Nucleus accumbens (tissue), 56 donors: ENCODE measurements at regions not wholly inside any gene's neighbourhood (a gene's known extent, or its start where the extent isn't known, plus 50 kb on each side); places are given as distances from the start of the nearest gene placed in this dataset.

Experiments used
- DNase-seq, 56 donors: peaks; one replicate each; lab custom pipeline; 2025; lab: John Stamatoyannopoulos, UW

DNA sequence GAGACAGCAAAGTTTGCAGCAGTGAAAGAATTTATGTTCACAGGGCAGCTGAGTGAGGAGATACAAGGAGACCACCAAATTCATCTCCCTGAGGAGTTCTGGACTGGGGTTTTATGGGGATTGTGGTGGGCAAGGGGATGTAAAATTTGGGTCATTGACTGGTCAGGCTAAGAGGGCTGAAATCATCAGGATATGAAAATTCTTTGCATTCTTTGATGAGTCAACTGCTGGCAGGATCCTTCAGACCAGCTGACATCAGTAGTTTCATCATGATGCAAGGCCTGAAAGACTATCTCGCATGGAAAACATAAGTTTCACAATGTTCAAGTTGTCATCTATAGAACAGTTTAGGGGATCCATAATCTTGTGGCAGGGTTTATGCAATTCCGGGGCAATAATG lies 869.5 kb upstream of the PCDH9 start:
- no peak for DNase-seq

DNA sequence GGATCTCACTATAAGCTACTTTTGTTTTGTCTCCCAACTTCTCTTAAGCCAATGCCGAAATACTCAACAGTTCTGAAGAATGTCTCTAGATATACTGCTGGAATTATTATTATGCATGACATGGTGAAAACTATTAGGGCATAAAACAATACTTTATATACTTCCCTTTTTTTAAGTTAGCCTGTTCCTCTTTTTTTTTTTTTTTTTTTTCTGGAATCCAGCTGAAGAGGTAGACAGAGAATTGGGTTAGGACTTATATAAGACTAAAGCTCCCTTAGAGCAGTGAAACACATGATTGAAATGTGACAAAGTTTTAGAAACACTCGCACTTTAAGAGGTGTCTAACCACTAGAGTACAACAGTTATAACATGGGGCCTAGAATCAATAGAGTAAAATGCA lies 850.9 kb upstream of the PCDH9 start:
- no peak for DNase-seq

DNA sequence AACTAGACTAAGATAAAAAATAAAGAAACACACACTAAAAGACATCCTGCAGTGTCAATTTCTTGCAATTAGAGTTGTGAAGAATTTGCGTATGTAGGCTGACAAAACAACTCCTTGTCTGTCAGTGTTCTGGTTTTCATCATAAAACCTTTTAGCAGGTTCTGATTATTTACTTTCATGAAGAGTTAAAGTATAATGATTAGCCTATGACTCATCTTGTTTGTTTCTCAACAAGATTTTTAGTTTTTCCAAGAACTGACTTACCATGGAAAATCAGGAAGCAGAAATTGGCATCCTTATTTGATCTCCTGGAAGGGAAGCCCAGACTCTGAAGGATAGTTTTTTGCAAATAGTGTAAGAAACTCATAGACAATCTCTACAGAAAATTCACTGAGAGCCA lies 848.7 kb upstream of the PCDH9 start:
- no peak for DNase-seq

DNA sequence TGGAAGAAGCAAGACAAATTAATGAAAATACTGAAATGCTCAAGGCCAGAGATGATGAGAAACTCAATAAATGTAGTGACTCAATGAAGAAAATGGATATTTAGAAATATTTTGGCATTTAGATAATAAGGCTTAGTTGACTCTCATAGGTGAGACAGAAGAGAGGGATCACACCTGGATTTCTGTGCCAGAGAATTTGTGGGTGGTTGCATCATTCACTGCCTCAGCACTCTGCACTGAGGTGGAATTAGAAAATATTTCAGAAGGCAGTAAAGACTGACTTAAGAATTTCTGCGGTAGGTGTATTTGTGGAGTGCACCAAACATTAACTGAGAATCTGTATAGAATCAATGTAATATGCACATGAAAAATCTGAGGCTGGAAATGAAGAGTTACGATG lies 848.3 kb upstream of the PCDH9 start:
- peak in 1 of 56 donors; percentile 2 for DNase-seq

DNA sequence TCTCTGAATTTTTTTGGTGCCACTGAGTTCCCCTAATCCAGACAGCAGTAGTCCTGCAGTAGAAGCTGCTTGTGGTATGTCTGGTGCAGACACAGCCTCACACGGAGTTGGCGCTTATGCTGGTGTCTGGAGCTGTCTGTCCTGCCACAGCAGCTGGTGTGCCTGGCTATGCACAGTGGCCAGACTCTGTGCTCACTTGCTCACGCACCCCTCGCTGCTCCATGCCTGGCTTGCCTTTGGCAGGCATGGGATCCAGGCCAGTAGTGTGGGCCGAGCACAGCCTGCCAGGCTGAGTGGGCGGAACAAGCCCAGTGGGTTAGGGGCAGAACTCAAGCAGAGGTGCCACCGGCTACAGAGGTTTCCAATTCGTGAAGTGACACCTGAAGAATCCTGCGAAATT lies 845.9 kb upstream of the PCDH9 start:
- DNase-seq: no peak

DNA sequence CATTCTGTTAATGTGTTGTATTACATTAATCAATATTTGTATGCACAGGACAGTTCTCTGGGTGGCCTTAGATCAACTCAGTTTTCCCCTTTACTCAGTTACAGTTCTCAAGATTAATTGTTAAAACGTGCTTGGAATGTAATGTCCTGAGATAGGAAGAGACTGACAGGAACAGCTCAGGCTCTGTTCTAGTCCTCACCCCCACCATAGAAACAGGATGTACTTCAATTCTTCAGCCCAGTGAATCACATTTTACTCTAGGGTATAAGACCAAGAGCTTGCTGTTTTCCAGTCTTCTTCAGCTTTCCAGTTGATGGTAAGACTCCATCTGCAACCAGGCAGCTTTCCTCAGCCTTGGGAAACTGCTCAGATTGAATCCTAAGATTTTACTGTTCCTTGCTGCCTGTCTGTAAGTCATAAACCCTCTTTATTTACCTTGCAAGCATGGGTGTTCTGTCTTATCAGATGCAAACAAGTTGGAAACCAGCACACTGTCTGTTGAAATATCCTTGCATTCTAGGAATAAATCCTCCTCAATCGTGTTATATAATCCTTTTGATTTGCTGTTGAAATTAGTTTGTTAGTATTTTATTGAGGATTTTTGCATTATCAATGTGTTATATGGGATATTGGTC lies 836.9 kb upstream of the PCDH9 start:
- no peak for DNase-seq

DNA sequence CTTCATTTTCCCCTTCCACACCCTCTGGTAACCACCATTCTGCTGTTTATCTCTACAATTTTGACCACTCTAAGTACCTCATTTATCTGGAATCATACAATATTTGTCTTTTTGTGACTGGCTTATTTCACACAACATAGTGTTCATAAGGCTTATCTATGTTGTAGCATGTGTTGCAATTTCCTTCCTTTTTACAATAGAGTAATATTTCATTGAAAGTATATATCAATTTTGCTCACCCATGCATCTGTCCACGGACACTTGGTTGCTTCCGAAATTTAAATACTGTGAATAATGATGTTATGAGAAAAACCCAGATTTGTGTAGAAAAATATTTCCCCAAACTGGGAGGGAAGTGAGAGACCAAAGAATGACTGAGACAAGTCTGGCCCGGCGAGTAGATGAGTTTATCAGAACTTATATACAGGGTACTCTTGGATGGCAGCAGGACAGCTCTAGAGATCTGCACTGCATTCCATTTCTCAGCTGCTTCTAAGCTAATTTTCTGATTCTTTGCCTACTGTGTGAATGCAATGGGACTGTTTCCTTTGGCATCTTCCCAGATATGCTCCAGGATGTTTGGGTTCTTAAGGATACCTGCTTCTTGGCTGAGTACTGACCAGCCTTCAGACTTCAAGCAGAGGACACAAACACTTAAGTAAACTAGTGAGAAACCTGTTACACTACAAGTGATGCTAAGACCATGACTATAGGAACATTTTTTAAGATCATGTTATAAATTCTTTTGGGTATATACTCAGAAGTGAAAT lies 834.0 kb upstream of the PCDH9 start:
- no peak for DNase-seq

DNA sequence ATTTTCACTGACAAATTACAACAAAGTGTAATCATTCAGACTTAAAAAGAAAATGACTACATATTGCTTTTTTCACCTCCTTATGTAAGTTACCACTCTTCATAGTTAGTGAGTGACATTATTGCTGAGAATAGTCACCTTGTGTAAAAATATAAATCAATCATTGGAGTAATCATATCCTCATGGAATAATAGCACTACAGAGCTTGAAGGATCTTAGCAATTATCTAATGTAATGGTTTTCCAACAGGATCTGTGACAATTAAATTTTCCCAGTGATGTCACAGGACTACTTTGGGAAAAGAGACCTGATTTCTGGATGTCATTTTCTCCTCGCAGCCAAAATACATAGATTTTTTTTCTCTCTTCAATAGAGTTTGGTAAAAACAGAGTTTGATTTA lies 833.0 kb upstream of the PCDH9 start:
- DNase-seq: no peak

DNA sequence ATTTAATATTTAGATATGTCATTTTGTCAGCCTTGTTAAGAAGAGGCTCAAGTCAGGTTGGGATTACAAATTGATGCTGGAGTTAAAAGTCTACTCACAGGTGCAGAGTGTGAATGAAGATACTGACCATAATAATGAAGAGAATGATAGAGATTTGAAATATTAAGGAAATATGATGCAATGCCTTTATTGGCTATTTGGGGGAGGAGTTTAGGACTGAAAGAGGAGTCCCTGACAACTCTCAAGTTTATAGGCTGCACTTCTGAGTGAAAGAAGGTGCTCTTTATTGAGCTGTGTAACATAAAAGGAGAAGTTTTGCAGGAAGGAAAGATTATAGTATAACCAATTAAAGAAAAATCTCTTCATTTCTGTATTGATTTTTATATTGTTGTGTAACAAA lies 827.7 kb upstream of the PCDH9 start:
- no peak for DNase-seq

DNA sequence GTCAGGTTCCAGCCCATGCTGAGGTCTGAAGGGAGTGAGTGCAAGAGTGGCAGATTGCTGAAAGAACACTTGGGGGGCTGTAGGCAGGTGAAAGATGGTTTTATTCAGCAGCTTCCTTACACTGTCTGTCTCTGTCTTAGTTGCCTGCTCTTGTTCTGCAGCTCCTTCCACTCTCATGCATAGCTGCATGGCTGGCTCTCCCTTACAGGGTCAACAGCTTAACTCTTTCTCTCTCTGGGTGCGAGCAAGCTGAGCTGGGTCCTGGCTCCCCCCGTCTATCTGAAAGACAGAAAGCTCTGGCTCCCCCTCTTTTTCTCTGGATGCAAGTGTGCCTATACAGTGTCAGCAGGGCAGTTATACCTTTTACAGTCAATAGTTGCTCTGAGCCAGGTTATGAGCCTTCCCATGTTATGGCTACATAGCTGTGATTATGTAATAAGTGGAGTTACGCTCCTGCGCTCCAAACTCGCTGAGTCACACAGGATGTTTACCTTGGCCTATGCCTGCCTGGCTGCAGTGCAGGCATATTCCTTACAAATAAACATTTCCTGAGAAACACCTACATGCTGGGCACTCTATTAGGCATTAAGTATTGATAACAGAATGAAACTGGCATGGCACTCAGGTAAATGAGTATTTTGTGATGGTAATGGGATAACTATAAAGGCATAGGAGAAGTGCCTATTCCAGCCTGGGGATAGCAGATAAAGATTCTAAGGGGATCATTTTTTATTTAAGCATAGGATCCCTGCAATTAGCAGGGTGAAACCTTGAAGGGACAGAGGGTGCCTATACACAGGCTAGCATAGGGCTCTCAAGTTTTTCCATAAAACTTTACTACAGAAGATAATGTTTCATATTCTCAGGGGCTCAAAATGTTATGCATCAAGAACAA lies 826.9 kb upstream of the PCDH9 start:
- DNase-seq: no peak

DNA sequence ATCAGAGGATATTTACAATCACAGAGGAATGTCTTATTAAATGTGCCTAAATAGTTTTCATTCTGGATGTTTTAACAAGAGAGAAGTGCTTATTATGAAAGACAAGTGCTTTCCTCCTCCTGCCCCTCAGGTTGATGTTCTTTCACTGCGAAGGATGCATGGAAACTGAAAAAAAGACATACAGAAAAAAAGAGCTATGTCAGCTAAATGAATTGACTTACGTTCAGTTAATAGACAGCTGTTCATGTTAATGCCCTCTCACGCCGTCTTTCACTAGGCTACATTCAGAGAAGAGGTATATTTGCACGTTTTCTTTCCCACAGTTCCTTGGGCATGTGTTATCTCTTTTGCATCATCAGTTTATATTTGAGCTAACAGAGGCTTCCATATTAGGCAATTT lies 821.8 kb upstream of the PCDH9 start:
- DNase-seq: no peak

DNA sequence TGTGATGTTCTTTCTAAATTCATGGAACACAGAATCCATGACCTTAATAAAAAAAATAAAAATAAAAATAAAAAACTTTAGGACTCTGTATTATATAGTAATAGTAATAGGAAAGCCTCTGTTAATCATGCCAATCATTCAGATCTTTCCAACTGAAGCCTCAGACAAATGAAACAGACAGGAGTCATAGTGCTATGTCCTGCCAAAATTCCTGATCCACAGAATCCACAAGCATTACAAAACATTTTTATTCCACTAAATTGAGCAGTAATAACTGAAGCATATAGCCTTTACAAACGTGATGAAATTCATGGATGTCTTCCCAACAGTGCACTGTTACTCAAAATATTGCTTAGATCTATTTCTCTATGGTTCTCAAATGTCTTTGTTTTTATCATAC lies 820.6 kb upstream of the PCDH9 start:
- no peak for DNase-seq

DNA sequence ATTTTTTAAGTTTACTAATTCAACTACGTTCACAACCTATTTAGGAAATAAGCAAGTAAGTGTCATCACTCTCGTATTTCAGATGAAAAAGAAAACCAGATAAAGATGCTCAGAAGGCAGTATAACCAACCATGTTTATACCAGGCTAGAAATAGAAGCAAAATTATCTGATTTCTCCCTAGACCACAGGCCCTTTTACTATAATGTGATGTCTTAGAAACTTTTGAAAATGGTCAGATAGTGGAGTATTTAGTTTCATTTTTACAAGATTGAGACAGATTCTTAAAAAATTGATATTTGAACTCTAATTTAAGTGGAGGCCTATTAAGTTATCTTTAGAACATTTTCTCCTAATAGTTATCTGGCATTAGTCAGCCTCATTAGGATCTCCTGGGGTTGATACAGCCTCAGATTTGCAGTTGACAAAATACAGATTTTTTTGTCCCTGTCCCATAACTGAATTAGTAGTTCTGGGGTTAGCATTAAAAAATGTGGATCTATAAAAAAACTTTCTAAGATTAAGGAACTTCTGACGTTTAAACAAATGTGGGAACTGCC lies 818.7 kb upstream of the PCDH9 start:
- DNase-seq: no peak

DNA sequence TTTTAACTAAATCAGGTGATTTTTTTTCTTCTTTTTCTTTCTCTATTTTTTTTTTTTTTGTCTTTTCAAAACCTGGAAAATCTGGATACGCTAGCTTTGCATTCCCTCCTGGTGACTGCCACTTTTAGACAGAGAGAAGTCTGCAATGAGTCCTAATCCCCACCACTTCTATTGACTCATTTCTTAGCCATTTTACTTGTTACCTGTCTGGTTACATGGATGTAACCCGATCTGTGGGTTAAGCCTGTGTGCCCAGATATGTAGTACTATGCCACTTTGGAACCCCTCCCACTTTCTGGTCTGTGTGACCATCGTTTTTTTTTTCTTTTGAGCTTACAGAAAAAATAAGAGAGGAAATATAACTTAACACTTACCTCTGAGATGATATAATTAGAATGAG lies 817.8 kb upstream of the PCDH9 start:
- no peak for DNase-seq

DNA sequence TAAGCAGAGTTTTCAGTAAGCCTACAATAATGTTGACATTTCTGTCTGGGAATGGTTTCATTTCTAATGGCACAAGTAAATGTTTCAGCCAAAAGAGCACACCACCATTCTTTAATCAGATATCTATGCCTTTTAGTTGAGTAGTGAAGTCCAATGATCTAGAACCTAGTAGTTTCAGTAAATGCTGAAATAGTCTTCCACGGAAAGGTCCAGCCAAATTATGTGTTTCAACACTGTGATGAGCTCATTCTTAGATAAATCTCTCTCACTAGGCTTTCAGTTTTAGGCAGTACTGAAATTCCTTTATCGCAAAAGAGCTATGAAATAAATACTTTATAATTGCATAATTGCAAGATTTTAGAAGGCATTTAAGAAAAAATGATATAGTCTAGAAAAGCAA lies 816.8 kb upstream of the PCDH9 start:
- DNase-seq: no peak

DNA sequence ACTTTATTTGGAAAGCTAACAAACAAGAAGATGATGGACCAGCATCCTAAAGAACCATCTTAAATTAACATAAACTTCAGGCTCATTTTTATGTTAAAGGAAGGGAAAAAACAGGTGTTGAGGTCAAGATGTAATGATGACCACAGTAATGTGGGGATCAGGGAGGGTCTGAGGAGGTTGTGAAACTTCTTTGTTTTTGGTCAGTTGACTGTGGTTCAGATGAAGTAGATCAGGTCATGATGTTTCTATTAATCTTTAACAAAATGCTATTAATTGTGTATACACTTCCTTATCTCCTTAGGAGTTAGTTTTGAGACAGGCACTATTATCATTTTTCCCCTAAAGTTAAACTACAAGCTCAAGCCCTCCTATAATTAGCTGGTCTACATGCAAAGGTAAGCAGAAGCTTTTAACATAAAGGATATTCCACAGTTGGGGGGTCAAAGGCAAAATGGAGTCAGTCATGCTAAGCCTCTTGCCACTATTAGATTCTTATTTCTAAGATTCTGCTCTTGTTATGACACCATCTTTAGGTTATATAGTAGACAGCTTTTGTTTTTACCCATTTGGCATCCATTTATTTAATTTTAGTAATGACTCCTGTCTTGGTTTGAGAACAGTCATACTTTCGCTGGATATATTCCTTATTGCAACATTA lies 800.1 kb upstream of the PCDH9 start:
- DNase-seq: no peak

DNA sequence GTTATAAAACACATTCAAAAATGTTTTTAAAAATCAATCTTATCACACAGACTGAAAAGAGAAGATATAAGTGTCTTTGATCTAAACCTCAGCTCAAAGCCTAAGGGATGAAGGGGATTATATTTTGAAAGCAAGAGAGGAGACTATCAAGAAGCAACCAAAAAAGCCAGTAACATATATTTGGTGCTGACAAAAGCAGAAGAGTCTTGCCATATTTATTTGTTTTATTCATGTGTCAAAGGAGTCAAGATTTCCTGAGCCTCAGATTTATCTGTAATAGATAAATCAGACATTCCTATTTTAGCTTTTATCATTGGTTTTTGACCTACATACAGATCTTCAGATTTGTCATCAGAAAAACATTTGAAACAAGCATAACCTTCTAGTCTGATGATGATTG lies 798.6 kb upstream of the PCDH9 start:
- DNase-seq: no peak

DNA sequence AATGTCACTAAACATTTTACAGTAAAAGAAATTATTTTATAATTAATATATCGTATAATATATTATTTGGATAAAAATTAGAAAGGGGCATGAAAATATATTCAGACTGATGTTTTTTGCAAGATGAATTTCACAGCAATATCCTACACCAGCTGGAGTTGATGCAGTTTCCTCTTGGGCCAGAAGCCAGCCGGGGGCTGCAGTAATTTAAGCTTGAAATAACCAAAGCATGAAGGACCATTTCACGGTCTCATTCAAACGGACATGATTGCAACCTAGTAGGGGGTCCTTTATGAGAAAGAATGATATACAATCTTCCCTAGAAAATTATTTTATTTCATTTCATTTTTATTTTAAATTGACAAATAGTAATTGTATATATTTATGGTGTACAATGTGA lies 797.2 kb upstream of the PCDH9 start:
- DNase-seq: no peak

DNA sequence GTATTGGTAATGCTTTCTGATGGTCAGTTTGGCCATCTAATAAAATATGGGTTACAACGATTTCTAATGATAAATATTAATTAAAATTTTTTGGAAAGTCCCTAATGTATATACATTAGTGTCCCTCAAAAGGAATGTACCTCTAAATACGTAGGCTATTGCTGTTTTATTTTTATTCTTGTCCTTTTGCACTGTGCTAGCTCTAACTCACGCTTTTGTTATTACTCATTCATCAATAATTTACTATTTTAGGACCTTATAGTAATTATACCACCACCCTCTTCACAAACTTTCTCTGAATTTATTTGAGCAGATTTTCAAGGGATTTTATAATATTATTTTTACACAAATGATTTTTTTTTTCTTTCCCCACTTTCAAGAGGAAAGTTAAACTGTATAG lies 795.9 kb upstream of the PCDH9 start:
- no peak for DNase-seq

DNA sequence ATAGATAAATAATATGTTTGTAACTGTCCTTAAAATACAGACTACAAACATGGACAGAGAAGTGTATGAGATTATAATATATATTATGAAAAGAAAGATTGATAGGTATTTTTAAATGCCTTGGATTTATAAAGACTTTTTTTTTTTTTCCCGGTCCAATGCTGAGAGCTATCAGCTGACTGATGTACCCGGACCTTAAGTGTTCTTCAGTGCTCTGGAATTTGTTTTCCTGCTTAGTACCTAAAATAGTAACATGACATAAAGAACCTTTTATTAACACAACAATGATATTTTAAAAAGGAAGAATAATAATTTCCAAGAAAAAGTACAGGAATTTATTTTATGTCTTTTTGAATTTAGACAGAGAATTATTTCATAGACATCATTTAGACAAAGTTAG lies 795.5 kb upstream of the PCDH9 start:
- no peak for DNase-seq
